Neural crest cell (in vitro differentiated cells): ENCODE measurements at regions not wholly inside any gene's neighbourhood (a gene's known extent, or its start where the extent isn't known, plus 50 kb on each side); places are given as distances from the start of the nearest gene placed in this dataset.
"Not testable (repeated sequence)": the region's sequence is repeated elsewhere in the genome, so short reads cannot be mapped to it uniquely, and the experiment has no call there.

Experiments used
- DNase-seq: peaks from one replicate; pipeline ENCODE4 v3.0.0; 2021; ENCODE audit warnings: low read depth, mixed read lengths, low spot score
- H3K27ac Mint-ChIP-seq: one replicate; pipeline ENCODE4 v1.8.0; 2021; ENCODE audit warnings: mild to moderate bottlenecking, mixed read lengths; ENCODE audit not compliant: unreplicated experiment
- H3K27me3 Mint-ChIP-seq: 2 replicates; pipeline ENCODE4 v1.8.0; 2021; ENCODE audit warnings: low read depth, mild to moderate bottlenecking, mixed read lengths
- H3K36me3 Mint-ChIP-seq: 2 replicates; pipeline ENCODE4 v1.8.0; 2021; ENCODE audit warnings: low read depth, mild to moderate bottlenecking, mixed read lengths
- H3K4me1 Mint-ChIP-seq: 2 replicates; pipeline ENCODE4 v1.8.0; 2021; ENCODE audit warnings: mixed read lengths
- H3K4me3 Mint-ChIP-seq: one replicate; pipeline ENCODE4 v1.8.0; 2021; ENCODE audit warnings: mild to moderate bottlenecking, mixed read lengths
- H3K9me3 Mint-ChIP-seq: 2 replicates; pipeline ENCODE4 v1.8.0; 2021; ENCODE audit warnings: mixed read lengths
- TF ChIP-seq, protein P1 (sequence below): fragments of 200-600 bp; sonication (generic); conservative IDR thresholded peaks from 2 replicates; pipeline ENCODE4 v1.5.0; 2021; ENCODE audit warnings: antibody characterized with exemption, mild to moderate bottlenecking

DNA sequence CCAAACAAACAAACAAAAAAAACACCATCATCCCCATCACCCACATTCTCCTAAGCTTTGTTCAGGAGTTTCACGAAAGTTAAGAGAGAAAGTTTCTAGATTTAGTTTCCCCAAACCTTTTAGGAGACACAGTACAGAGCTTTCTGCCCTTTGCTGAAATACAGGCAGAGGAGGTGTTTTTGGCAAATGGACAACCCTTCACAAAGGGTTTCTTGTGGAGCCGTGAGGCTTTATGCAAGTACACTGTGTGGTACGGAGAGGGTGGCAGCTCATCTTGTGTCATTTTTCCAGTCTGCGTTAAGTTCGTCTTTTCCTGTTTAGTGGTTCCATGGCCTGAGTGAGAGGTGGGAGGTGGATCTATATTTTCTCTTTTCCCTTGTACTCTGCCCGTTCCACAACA is 215.5 kb upstream of the PRKCQ start:
- H3K27me3 Mint-ChIP-seq: peaks cover 3% of the 10 kb centered on the region

DNA sequence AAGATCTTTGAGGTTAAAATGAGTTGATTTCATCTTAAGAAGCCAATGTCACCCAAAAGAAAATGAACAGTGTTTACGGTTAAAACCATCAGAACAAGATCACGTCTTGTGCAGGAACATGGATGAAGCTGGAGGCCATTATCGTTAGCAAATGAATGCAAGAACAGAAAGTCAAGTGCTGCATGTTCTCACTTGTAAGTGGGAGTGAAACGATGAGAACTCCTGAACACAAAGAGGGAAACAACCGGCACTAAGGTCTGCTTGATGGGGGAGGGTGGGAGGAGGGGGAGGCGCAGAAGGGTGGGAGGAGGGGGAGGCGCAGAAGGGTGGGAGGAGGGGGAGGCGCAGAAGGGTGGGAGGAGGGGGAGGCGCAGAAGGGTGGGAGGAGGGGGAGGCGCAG is 214.8 kb upstream of the PRKCQ start:
- not testable (repeated sequence) for H3K4me1 Mint-ChIP-seq, H3K4me3 Mint-ChIP-seq, H3K36me3 Mint-ChIP-seq, DNase-seq, H3K27ac Mint-ChIP-seq, H3K27me3 Mint-ChIP-seq, H3K9me3 Mint-ChIP-seq

More for the DNA sequence above, 215.5 kb upstream of the PRKCQ start:
- no peak for DNase-seq
- TF ChIP-seq, protein P1, sequence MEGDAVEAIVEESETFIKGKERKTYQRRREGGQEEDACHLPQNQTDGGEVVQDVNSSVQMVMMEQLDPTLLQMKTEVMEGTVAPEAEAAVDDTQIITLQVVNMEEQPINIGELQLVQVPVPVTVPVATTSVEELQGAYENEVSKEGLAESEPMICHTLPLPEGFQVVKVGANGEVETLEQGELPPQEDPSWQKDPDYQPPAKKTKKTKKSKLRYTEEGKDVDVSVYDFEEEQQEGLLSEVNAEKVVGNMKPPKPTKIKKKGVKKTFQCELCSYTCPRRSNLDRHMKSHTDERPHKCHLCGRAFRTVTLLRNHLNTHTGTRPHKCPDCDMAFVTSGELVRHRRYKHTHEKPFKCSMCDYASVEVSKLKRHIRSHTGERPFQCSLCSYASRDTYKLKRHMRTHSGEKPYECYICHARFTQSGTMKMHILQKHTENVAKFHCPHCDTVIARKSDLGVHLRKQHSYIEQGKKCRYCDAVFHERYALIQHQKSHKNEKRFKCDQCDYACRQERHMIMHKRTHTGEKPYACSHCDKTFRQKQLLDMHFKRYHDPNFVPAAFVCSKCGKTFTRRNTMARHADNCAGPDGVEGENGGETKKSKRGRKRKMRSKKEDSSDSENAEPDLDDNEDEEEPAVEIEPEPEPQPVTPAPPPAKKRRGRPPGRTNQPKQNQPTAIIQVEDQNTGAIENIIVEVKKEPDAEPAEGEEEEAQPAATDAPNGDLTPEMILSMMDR: no peak
- Mint-ChIP-seq H3K36me3 (no peaks in the 10 kb centered on the region), H3K9me3 (no peaks in the 10 kb centered on the region), H3K27ac (no peak overlapping the region), H3K4me1 (peaks cover 7% of the 10 kb centered on the region), H3K4me3 (no peak overlapping the region)

DNA sequence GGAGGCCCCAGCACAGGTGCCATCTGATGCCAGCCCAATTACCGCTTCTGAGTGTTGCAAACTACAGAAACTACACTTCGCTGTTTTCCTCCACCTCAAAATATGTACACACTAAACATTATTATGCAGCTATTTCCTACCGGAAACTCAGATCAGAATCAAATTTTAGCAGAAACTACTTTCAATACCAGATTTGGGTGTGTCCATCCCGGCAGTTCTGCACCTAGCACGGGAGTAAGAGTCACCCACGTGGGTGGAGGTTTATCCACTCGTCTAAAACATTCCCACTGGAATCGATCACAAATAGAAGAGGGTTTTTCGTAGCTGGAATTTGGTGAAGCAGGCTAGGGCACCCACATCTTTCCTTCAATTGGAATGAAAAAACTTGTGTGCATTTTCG is 214.4 kb upstream of the PRKCQ start:
- Mint-ChIP-seq H3K4me3 (no peak overlapping the region), H3K36me3 (no peaks in the 10 kb centered on the region), H3K27ac (no peak overlapping the region), H3K4me1 (peaks cover 7% of the 10 kb centered on the region), H3K9me3 (no peaks in the 10 kb centered on the region), H3K27me3 (peaks cover 3% of the 10 kb centered on the region)
- TF ChIP-seq, protein P1: no peak
- no peak for DNase-seq

DNA sequence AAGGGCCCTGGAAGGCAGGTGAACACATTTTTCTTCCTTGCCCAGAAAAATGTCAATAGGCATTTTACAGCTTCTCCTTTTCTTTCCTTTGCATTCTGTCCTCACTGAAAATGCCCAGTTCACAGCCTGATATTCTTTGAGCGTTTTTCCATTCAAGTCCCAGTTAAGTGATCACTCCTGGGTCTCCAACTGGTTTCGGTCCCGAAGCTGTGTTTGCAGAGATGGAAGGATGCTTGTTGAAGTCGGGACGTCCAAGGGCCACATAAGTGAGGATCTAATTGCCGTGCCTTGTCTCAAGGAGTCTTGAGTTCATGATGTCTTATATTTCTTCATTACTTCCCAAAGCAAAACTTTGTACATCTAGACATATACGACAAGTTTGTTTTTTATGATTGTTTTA is 208.7 kb upstream of the PRKCQ start:
- DNase-seq: no peak
- Mint-ChIP-seq H3K9me3 (no peaks in the 10 kb centered on the region), H3K27me3 (peaks cover 3% of the 10 kb centered on the region), H3K4me3 (no peak overlapping the region), H3K36me3 (no peaks in the 10 kb centered on the region), H3K27ac (no peak overlapping the region), H3K4me1 (no peaks in the 10 kb centered on the region)
- TF ChIP-seq, protein P1: no peak

DNA sequence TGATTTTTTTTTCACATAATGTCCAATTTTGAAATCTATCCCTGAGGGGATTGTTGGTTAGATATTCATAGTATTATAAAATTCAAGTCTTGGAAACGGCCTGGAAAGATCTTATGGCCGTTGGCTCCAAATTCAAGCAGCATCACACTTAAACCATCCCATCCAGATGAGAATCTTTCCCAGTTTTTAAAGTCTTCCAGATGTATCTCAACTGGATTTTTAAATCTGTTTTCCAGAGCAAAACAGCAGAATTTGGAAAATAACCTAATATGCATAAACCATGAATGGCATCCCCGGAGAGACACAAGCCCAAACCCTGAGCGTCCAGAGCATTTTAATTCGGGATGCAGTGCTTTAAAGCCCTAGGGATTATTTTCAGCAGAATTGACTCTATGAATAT is 208.2 kb upstream of the PRKCQ start:
- no peaks in the 10 kb centered on the region for H3K4me1 Mint-ChIP-seq
- TF ChIP-seq, protein P1: no peak
- no peaks in the 10 kb centered on the region for H3K36me3 Mint-ChIP-seq
- no peaks in the 10 kb centered on the region for H3K9me3 Mint-ChIP-seq
- no peak overlapping the region for H3K27ac Mint-ChIP-seq
- no peak for DNase-seq
- H3K4me3 Mint-ChIP-seq: no peak overlapping the region
- peaks cover 3% of the 10 kb centered on the region for H3K27me3 Mint-ChIP-seq

DNA sequence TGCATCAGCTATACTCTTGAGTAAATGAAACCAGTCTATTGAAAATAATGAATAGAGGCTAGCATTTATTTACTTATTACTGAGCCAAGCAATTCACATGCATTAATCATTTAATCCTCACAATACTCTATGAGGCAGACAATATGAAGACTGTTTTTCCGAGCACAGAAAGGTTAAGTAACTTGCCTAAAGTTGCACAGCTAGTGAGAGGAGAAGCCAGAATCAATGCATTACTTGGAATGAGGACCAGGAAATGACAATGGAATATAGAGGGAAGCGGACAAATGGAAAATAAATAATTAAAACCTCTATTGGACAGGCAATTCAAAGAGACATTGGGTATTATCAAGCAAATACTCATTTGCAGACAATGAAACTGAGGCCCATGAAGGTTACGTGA is 207.6 kb upstream of the PRKCQ start:
- no peaks in the 10 kb centered on the region for H3K36me3 Mint-ChIP-seq
- peaks cover 3% of the 10 kb centered on the region for H3K27me3 Mint-ChIP-seq
- no peaks in the 10 kb centered on the region for H3K9me3 Mint-ChIP-seq
- H3K4me3 Mint-ChIP-seq: no peak overlapping the region
- H3K27ac Mint-ChIP-seq: no peak overlapping the region
- H3K4me1 Mint-ChIP-seq: no peaks in the 10 kb centered on the region
- DNase-seq: no peak
- TF ChIP-seq, protein P1: no peak
